ENCODE measurements at regions not wholly inside any gene's neighbourhood (a gene's known extent, or its start where the extent isn't known, plus 50 kb on each side); places are given as distances from the start of the nearest gene placed in this dataset.

- DNase-seq (ENCODE audit: low read depth, low spot score): no peak
- H3K27ac ChIP-seq: no peak overlapping the region
- H3K4me3 ChIP-seq: no peak overlapping the region
- H3K9ac ChIP-seq (ENCODE audit: insufficient read length): no peak overlapping the region
- TF ChIP-seq POLR2AphosphoS5 (IDR thresholded peaks at IDR 0.05; ENCODE audit: borderline replicate concordance, low read depth, low read length) (no peak), FOXP2 (optimal IDR thresholded peaks at IDR 0.05; ENCODE audit: control extremely low read depth, extremely low read length, insufficient read depth) (no peak), EZH2 (IDR thresholded peaks at IDR 0.05) (no peak)
- H3K36me3 ChIP-seq (ENCODE audit: insufficient read depth, low read length): no peaks in the 10 kb centered on the region
- H3K9me3 ChIP-seq (ENCODE audit: low read depth, low read length): no peaks in the 10 kb centered on the region
These were observed 888.8 kb downstream of the QKI start for GRCh38 chr6:164303102-164303964.

DNA sequence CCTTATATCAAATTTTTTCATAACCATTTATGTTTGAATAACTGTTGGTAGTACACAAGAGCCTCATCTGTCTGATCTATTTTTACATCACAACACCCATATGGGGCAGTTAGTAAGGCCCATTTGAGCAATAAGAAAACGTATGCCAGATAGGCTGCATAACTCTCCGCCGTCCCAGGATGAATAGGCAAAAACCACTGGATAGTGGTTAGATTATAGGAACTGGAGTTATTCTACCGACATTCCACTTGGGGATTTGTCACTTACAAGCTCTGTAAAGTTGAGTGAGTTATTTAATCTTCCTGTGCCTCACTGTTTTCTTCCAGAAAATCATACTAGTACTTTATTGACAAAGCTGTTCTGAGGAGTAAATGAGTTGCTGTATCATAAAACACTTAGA is 881.9 kb downstream of the QKI start:
- H3K4me3 ChIP-seq: no peak overlapping the region
- H3K36me3 ChIP-seq (ENCODE audit: insufficient read depth, low read length): no peaks in the 10 kb centered on the region
- H3K27ac ChIP-seq: no peak overlapping the region
- H3K9ac ChIP-seq (ENCODE audit: insufficient read length): no peak overlapping the region
- DNase-seq (ENCODE audit: low read depth, low spot score): no peak
- TF ChIP-seq EZH2 (IDR thresholded peaks at IDR 0.05) (no peak), FOXP2 (optimal IDR thresholded peaks at IDR 0.05; ENCODE audit: control extremely low read depth, extremely low read length, insufficient read depth) (no peak), POLR2AphosphoS5 (IDR thresholded peaks at IDR 0.05; ENCODE audit: borderline replicate concordance, low read depth, low read length) (no peak)
- H3K9me3 ChIP-seq (ENCODE audit: low read depth, low read length): no peaks in the 10 kb centered on the region

- Histone ChIP-seq H3K4me3 (no peak overlapping the region), H3K27ac (no peak overlapping the region), H3K36me3 (ENCODE audit: insufficient read depth, low read length) (no peaks in the 10 kb centered on the region), H3K9me3 (ENCODE audit: low read depth, low read length) (no peaks in the 10 kb centered on the region), H3K9ac (ENCODE audit: insufficient read length) (no peak overlapping the region)
- TF ChIP-seq EZH2 (IDR thresholded peaks at IDR 0.05) (no peak), POLR2AphosphoS5 (IDR thresholded peaks at IDR 0.05; ENCODE audit: borderline replicate concordance, low read depth, low read length) (no peak), FOXP2 (optimal IDR thresholded peaks at IDR 0.05; ENCODE audit: control extremely low read depth, extremely low read length, insufficient read depth) (no peak)
- DNase-seq (ENCODE audit: low read depth, low spot score): no peak
These were observed 879.7 kb downstream of the QKI start for GRCh38 chr6:164294047-164294784.

DNA sequence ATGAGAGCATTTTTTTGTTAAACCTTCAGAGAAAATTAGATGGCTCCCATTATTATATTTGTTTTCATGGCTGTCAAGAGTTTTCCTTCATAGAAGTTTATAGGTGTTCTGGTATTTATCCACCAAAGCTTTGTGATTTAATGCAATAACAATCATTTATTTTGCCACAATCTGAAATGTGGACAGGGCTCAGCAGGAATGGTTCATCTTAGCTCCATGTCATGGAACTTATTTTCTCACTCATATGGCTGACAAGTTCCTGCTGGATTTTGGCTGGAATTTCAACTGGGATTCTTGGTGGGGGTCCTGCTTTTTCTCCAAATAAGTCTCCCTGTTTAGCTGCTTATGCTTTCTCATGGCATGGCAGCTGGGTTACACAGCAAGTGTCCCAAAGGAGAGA is 876.7 kb downstream of the QKI start:
- H3K27ac ChIP-seq: no peak overlapping the region
- TF ChIP-seq FOXP2 (optimal IDR thresholded peaks at IDR 0.05; ENCODE audit: control extremely low read depth, extremely low read length, insufficient read depth) (no peak), EZH2 (IDR thresholded peaks at IDR 0.05) (no peak), POLR2AphosphoS5 (IDR thresholded peaks at IDR 0.05; ENCODE audit: borderline replicate concordance, low read depth, low read length) (no peak)

DNA sequence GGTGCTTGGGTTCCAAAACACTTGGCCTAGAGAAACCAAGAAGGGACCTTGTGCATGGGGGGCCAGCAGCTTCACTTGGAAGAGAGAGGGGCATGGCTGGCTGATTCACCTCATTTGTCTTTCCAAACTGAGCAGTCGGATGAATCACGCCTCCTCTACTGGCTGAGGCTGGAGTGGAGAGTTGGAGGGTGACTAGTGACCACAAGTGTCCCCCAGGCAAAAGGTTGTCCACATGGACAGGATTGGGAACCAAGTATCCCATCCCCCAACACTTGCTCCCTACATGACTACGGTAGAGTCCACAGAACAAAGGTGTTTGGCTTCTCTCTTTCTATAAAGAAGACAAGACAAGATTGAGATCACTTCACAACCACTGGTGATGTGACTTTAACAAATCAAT is 875.6 kb downstream of the QKI start:
- no peak for DNase-seq (ENCODE audit: low read depth, low spot score)
- H3K9me3 ChIP-seq (ENCODE audit: low read depth, low read length): no peaks in the 10 kb centered on the region
- no peak overlapping the region for H3K4me3 ChIP-seq

More for the DNA sequence above, 876.7 kb downstream of the QKI start:
- no peaks in the 10 kb centered on the region for H3K9me3 ChIP-seq (ENCODE audit: low read depth, low read length)
- DNase-seq (ENCODE audit: low read depth, low spot score): no peak
- no peak overlapping the region for H3K9ac ChIP-seq (ENCODE audit: insufficient read length)
- no peaks in the 10 kb centered on the region for H3K36me3 ChIP-seq (ENCODE audit: insufficient read depth, low read length)
- H3K4me3 ChIP-seq: no peak overlapping the region

DNA sequence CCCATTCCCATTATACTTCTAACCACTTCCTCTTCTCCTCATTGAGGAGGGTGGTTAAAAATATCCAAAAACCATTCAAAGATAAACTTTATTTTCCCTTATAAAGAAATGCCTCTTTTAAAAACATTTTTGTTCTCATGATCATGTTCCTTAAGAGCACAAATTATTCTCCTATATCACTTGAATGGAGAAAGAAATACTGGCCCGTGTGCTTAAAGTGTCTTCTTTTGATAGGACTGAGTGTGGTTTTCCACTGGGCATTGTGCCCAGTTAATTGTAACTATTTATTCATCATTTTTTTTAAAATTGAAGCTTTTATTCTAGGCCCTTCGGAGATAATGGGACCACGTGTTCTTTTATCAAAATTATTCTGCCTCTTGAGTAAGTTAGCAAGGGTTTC is 871.5 kb downstream of the QKI start:
- Histone ChIP-seq H3K36me3 (ENCODE audit: insufficient read depth, low read length) (no peaks in the 10 kb centered on the region), H3K9me3 (ENCODE audit: low read depth, low read length) (no peaks in the 10 kb centered on the region), H3K9ac (ENCODE audit: insufficient read length) (no peak overlapping the region), H3K27ac (no peak overlapping the region), H3K4me3 (no peak overlapping the region)
- no peak for TF ChIP-seq FOXP2 (optimal IDR thresholded peaks at IDR 0.05; ENCODE audit: control extremely low read depth, extremely low read length, insufficient read depth)
- no peak for DNase-seq (ENCODE audit: low read depth, low spot score)

More for the DNA sequence above, 875.6 kb downstream of the QKI start:
- H3K27ac ChIP-seq: no peak overlapping the region
- H3K9ac ChIP-seq (ENCODE audit: insufficient read length): no peak overlapping the region
- H3K36me3 ChIP-seq (ENCODE audit: insufficient read depth, low read length): no peaks in the 10 kb centered on the region
- TF ChIP-seq FOXP2 (optimal IDR thresholded peaks at IDR 0.05; ENCODE audit: control extremely low read depth, extremely low read length, insufficient read depth): no peak
- TF ChIP-seq EZH2 (IDR thresholded peaks at IDR 0.05): no peak
- TF ChIP-seq POLR2AphosphoS5 (IDR thresholded peaks at IDR 0.05; ENCODE audit: borderline replicate concordance, low read depth, low read length): no peak

- H3K4me3 ChIP-seq: no peak overlapping the region
- H3K27ac ChIP-seq: no peak overlapping the region
- DNase-seq (ENCODE audit: low read depth, low spot score): no peak
- no peaks in the 10 kb centered on the region for H3K9me3 ChIP-seq (ENCODE audit: low read depth, low read length)
- no peak overlapping the region for H3K9ac ChIP-seq (ENCODE audit: insufficient read length)
- TF ChIP-seq FOXP2 (optimal IDR thresholded peaks at IDR 0.05; ENCODE audit: control extremely low read depth, extremely low read length, insufficient read depth): no peak
- TF ChIP-seq EZH2 (IDR thresholded peaks at IDR 0.05): no peak
- no peak for TF ChIP-seq POLR2AphosphoS5 (IDR thresholded peaks at IDR 0.05; ENCODE audit: borderline replicate concordance, low read depth, low read length)
- H3K36me3 ChIP-seq (ENCODE audit: insufficient read depth, low read length): no peaks in the 10 kb centered on the region
These were observed 869.1 kb downstream of the QKI start for GRCh38 chr6:164283574-164283973.

DNA sequence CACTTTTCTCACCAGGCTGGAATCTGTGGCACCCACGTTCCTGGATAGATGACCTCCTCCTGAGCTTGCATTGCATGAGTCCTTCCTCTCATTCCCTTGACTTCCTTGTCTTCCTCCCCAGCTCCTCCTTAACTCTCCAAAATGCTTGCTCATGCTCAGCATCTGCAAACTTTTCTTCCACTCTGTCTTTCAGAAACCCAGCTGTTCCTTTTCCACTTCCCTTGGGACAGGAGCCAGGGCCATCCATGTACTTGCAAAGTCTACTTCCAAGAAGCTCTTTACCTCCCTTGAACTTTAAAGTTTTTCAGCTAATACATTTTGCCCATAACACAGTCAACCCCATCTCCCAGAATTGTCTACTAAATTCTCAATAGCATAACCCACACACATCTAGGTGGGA is 861.7 kb downstream of the QKI start:
- Histone ChIP-seq H3K4me3 (no peak overlapping the region), H3K36me3 (ENCODE audit: insufficient read depth, low read length) (no peaks in the 10 kb centered on the region), H3K9ac (ENCODE audit: insufficient read length) (no peak overlapping the region), H3K27ac (no peak overlapping the region), H3K9me3 (ENCODE audit: low read depth, low read length) (no peaks in the 10 kb centered on the region)
- no peak for DNase-seq (ENCODE audit: low read depth, low spot score)
- TF ChIP-seq POLR2AphosphoS5 (IDR thresholded peaks at IDR 0.05; ENCODE audit: borderline replicate concordance, low read depth, low read length) (no peak), FOXP2 (optimal IDR thresholded peaks at IDR 0.05; ENCODE audit: control extremely low read depth, extremely low read length, insufficient read depth) (no peak), EZH2 (IDR thresholded peaks at IDR 0.05) (no peak)
